Heart left ventricle (tissue), 13 donors: ENCODE measurements at regions not wholly inside any gene's neighbourhood (a gene's known extent, or its start where the extent isn't known, plus 50 kb on each side); places are given as distances from the start of the nearest gene placed in this dataset.

Experiments
- CTCF ChIP-seq, 12 donors: fragments of 200-600 bp; sonication (generic) in 4 of 12; IDR thresholded peaks; one replicate each; pipeline versions ENCODE4 v1.5.0 to v1.8.0; 2018 to 2022; ENCODE audit warnings: antibody characterized with exemption in 12 of 12, mild to moderate bottlenecking in 5 of 12
- POLR2A ChIP-seq, 2 donors: fragments of 450-650 bp; IDR thresholded peaks; one replicate each; pipeline ENCODE4 v1.6.1; 2017; ENCODE audit warnings: antibody characterized with exemption in 2 of 2, mild to moderate bottlenecking in 2 of 2, moderate library complexity in 2 of 2
- donor health status: ischemic (EF 13 %, LVEDD 7.1; RV severe dilation, severe dysfunction).
- donor health status: DM: no; HTN: yes; CAD: no.
- donor health status: DM: no; HTN: no; CAD: no.
- donor health status: ischemic (EF 25% LVEDD 6.9; RV normal size, moderate dysfunction).
- donor health status: ischemic (EF 25% LVEDD 5.7; RV mildly dilated, moderate dysfunction).
- donor health status: ischemic (EF 35%, LVEDD 5.7; RV mildly dilated, moderate dysfunction).
- donor health status: nonischemic (EF 11% LVEDD 7.7; RV severe dilation, severe dysfunction).
- donor health status: DM: yes; HTN: yes; CAD: no.
- donor health status: PGD.
- donor health status: ischemic (EF 29% LVEDD 5.4; RV normal size, mild dysfunction).
- donor health status: nonischemic (EF 23%, LVEDD 6.1; RV moderate dilation, normal function).

- TF ChIP-seq CTCF (IDR thresholded peaks at IDR 0.05) (no peak), POLR2A (IDR thresholded peaks at IDR 0.05) (no peak)
These were observed 141.9 kb downstream of the ZIC5 start for GRCh38 chr13:99829593-99830239.
